A549 (cell line): ENCODE measurements at regions not wholly inside any gene's neighbourhood (a gene's known extent, or its start where the extent isn't known, plus 50 kb on each side); places are given as distances from the start of the nearest gene placed in this dataset.

Experiments
- CTCF ChIP-seq: fragments of >200 bp; sonication (Bioruptor Twin); formaldehyde crosslinking; IDR thresholded peaks from 3 replicates; pipeline ENCODE4 v1.5.1; 2016
- E2F6 ChIP-seq: IDR thresholded peaks from 2 replicates; pipeline ENCODE4 v1.6.1; 2012; ENCODE audit warnings: low read depth, borderline replicate concordance

- TF ChIP-seq CTCF (no peak), E2F6 (no peak)
Observed at GRCh38 chrX:101729986-101730385, 70.3 kb upstream of the ARMCX2 start.
